ENCODE measurements at regions not wholly inside any gene's neighbourhood (a gene's known extent, or its start where the extent isn't known, plus 50 kb on each side); places are given as distances from the start of the nearest gene placed in this dataset.

- Histone ChIP-seq H3K27me3 (replicated peaks in 1 of 7) (no peaks in the 10 kb centered on the region), H3K27ac (no peak overlapping the region), H3K36me3 (no peaks in the 10 kb centered on the region), H3K9me3 (peaks cover 0 to 7% (median 0%) of the 10 kb centered on the region in 8 donors), H3K4me3 (no peak overlapping the region), H3K4me1 (no peaks in the 10 kb centered on the region)
- 78 to 100% (median 97%) methylated on average over 2 of the region's 2 CpGs for WGBS, 5 donors
- no peak for DNase-seq
- TF ChIP-seq CTCF (IDR thresholded peaks at IDR 0.05 in 8 of 11, conservative IDR thresholded peaks at IDR 0.05 in 3 of 11) (no peak), POLR2AphosphoS5 (IDR thresholded peaks at IDR 0.05) (no peak), POLR2A (IDR thresholded peaks at IDR 0.05) (no peak)
- intact Hi-C loops (cut with DNase I; ENCODE audit: low total_unique reads), result no loop called here
These were observed 545.3 kb downstream of the XYLT1 start for GRCh38 chr16:16925432-16925831.

- no peak overlapping the region for H3K27ac ChIP-seq
- H3K27me3 ChIP-seq (replicated peaks in 1 of 7), result peaks cover 0 to 3% (median 0%) of the 10 kb centered on the region in 7 donors
- H3K4me3 ChIP-seq, result no peak overlapping the region
- DNase-seq, result no peak
- no peaks in the 10 kb centered on the region for H3K36me3 ChIP-seq
- no peaks in the 10 kb centered on the region for H3K4me1 ChIP-seq
- intact Hi-C loops (cut with DNase I; ENCODE audit: low total_unique reads), result no loop called here
- WGBS, 5 donors, result 52 to 69% (median 59%) methylated on average over 4 of the region's 4 CpGs
- no peak for TF ChIP-seq CTCF (IDR thresholded peaks at IDR 0.05 in 8 of 11, conservative IDR thresholded peaks at IDR 0.05 in 3 of 11)
- TF ChIP-seq POLR2A (IDR thresholded peaks at IDR 0.05), result no peak
- H3K9me3 ChIP-seq, result peaks cover 0 to 7% (median 0%) of the 10 kb centered on the region in 8 donors
These were observed 542.1 kb downstream of the XYLT1 start for GRCh38 chr16:16928532-16929109.

GRCh38 chr16:16930309-16931000 is 540.3 kb downstream of the XYLT1 start:
- DNase-seq, result no peak
- intact Hi-C loops (cut with DNase I; ENCODE audit: low total_unique reads), result no loop called here
- Histone ChIP-seq H3K27me3 (replicated peaks in 1 of 7) (peaks cover 0 to 11% (median 0%) of the 10 kb centered on the region in 7 donors), H3K4me3 (no peak overlapping the region), H3K9me3 (peaks cover 0 to 7% (median 0%) of the 10 kb centered on the region in 8 donors), H3K4me1 (no peaks in the 10 kb centered on the region), H3K27ac (no peak overlapping the region), H3K36me3 (no peaks in the 10 kb centered on the region)
- WGBS, 5 donors, result 59 to 81% (median 75%) methylated on average over 7 of the region's 7 CpGs
- TF ChIP-seq POLR2AphosphoS5 (IDR thresholded peaks at IDR 0.05) (no peak), POLR2A (IDR thresholded peaks at IDR 0.05) (no peak), CTCF (IDR thresholded peaks at IDR 0.05 in 8 of 11, conservative IDR thresholded peaks at IDR 0.05 in 3 of 11) (no peak)

- intact Hi-C loops (cut with DNase I; ENCODE audit: low total_unique reads), result no loop called here
- Histone ChIP-seq H3K27ac (no peak overlapping the region), H3K4me1 (no peaks in the 10 kb centered on the region), H3K9me3 (no peaks in the 10 kb centered on the region), H3K36me3 (no peaks in the 10 kb centered on the region), H3K4me3 (no peak overlapping the region), H3K27me3 (replicated peaks in 1 of 7) (peaks cover 0 to 23% (median 0%) of the 10 kb centered on the region in 7 donors)
- DNase-seq, result no peak
- TF ChIP-seq POLR2A (IDR thresholded peaks at IDR 0.05), result no peak
- TF ChIP-seq POLR2AphosphoS5 (IDR thresholded peaks at IDR 0.05), result no peak
- TF ChIP-seq CTCF (IDR thresholded peaks at IDR 0.05 in 8 of 11, conservative IDR thresholded peaks at IDR 0.05 in 3 of 11), result no peak
- WGBS, 5 donors, result 80 to 92% (median 89%) methylated on average over 2 of the region's 2 CpGs
These were observed 536.9 kb downstream of the XYLT1 start for GRCh38 chr16:16933861-16934260.
